Nucleus accumbens (tissue), 56 donors: ENCODE measurements at regions not wholly inside any gene's neighbourhood (a gene's known extent, or its start where the extent isn't known, plus 50 kb on each side); places are given as distances from the start of the nearest gene placed in this dataset.

Experiments
- DNase-seq, 56 donors: peaks; one replicate each; lab custom pipeline; 2025; lab: John Stamatoyannopoulos, UW

DNA sequence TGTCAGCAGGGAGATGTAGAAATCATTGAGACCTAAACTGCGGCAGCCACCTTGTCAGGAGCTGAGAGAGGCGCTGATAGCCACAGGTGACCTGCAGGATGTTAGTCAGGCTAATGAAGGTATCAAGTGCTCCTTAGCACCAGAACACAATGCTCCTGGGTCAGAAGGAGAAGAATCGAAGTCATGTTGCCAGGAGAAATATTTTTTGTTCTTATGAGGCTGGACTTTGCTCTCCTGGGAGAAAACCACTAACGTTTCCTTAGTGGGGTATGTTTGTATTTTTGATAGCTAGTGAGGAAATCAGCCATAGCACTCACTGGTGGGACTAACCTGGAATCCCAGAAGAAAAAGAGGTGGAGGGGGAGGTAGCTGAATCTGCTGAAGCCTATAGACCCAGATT lies 120.9 kb upstream of the LRFN2 start:
- DNase-seq: no peak

DNA sequence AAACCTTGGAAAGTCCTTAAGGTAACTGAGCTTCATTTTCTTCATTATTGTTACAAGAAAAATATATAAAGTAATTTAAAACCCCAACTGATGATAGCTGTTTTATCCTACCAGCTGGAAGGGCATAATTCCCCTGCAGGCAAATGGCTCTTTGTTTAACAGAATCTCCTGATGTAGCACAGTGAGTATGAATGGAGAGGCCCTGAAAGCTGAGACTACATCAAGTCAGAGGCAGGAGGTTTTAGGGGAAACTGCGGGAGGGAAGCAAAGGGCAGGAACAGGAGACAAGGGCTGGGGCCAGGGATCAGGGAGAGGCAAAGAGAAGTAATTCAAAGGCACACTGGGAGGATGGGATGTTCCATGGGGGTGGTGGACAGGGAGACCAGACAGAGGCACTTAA lies 119.0 kb upstream of the LRFN2 start:
- DNase-seq: no peak

- no peak for DNase-seq
Measured at GRCh38 chr6:40705354-40705753, 118.2 kb upstream of the LRFN2 start.

GRCh38 chr6:40701352-40702007 lies 114.3 kb upstream of the LRFN2 start:
- no peak for DNase-seq

GRCh38 chr6:40700006-40700580 lies 112.9 kb upstream of the LRFN2 start:
- DNase-seq: no peak

DNA sequence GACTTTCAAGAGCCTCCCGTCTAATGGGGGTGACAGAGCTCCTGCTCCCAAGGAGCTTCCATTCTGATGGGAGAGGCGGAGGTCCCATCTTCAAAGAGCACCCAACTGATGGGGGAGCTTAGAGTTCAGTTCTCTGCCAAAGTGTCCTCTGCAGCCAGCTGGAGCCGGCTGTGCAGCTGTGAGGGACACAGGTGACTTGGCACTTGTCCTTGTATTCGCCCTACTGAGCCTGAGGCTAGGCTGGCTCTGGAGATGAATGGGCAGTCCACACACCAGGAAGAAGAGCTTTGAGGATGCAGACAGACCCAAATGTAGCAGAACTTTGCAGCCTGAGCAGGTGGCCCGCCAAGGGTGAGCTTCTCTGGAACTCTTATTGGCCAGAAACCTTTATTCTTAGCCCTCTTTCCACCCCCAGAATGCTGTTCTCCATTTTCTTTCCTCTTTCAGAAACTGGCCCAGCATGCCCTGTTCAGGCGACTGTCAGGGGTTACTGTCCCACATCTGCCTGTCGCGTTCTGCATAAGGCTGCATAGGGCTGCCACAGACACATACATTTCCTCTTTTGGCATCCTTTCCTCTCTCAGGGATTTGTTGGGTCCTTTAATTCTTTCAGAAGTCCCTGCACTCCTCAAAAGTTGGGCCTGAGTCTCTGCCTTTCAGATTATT lies 108.7 kb upstream of the LRFN2 start:
- DNase-seq: no peak

GRCh38 chr6:40695114-40695513 lies 108.0 kb upstream of the LRFN2 start:
- no peak for DNase-seq

GRCh38 chr6:40693768-40694167 lies 106.6 kb upstream of the LRFN2 start:
- no peak for DNase-seq

GRCh38 chr6:40692337-40692736 lies 105.2 kb upstream of the LRFN2 start:
- DNase-seq: no peak

GRCh38 chr6:40689185-40689584 lies 102.0 kb upstream of the LRFN2 start:
- no peak for DNase-seq

GRCh38 chr6:40688214-40688761 lies 101.1 kb upstream of the LRFN2 start:
- DNase-seq: no peak

DNA sequence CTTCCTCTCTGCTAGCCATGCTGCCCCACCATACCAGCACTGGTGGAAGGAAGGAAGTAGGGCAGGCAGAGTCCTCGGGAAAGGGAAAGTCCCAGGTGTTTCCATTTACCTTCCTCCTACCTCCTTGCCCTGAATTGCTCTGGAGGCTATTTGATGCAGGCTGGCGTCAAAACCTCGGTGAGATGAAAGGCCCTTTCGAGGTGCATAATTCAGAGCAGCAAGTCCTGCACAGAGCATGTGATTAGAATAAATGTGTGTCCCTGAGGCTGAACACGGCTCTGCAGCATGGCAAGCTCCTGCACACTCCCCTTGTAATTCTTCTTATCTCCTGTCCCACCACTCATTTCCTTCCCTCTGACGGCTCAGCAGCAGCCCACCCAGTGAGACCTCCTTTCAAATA lies 98.7 kb upstream of the LRFN2 start:
- DNase-seq: no peak

- DNase-seq: no peak
Measured at GRCh38 chr6:40681622-40682021, 94.5 kb upstream of the LRFN2 start.

GRCh38 chr6:40678941-40679340 lies 91.8 kb upstream of the LRFN2 start:
- DNase-seq: peak in 1 of 56 donors; percentile 8

DNA sequence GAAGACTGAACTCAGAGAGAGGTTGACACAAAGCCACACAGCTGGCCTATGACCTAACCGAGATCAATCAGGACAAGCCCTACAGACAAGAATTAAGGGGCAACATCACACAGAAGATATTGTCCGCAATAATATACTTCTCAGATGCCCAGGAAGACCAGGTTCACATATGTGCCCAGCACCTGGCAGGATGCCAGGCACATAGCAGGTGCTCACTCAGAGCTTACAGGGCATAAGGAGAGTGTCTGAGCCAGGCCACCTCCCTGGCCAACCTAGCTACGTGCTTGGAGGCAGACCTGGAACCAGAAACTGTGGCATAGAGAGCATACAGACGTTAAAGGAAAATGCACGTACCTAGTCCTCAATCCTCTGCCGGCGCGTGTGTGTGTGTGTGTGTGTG lies 87.0 kb upstream of the LRFN2 start:
- no peak for DNase-seq

DNA sequence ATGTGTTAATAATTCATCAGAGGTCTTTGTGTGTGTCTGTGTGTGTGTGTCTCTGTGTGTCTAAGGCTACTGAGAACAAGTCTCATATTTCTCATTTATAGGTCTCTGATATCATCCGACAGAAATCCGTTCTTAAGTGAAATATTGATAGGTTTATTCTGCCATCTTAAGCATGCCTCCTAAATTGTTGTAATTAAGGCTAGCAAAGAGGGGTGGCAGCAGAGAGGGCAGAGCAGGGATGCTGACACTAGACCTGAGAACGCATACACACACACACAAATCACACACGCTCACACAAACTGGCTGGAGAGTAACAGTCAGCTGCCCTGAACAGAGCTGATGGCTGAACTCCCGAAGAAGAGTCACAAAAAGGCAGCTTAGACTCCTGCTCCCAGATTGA lies 84.9 kb upstream of the LRFN2 start:
- DNase-seq: no peak

DNA sequence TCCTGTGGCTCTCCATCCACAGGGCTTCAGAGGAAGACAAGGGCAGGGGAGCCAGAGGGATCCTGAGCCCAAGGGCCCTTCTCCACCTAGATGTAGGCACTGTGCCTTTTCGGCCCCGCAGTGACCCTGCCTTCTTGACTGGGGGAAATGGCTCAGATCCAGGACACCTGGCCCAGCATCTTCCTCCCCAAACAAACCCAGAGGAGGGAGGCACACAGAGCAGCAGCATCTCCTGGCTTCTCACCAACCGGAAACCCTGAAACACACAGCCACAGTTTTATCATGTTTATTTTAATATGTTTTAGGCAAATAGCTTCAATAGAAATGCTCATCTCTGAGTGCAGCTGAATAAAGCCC lies 84.5 kb upstream of the LRFN2 start:
- DNase-seq: no peak

DNA sequence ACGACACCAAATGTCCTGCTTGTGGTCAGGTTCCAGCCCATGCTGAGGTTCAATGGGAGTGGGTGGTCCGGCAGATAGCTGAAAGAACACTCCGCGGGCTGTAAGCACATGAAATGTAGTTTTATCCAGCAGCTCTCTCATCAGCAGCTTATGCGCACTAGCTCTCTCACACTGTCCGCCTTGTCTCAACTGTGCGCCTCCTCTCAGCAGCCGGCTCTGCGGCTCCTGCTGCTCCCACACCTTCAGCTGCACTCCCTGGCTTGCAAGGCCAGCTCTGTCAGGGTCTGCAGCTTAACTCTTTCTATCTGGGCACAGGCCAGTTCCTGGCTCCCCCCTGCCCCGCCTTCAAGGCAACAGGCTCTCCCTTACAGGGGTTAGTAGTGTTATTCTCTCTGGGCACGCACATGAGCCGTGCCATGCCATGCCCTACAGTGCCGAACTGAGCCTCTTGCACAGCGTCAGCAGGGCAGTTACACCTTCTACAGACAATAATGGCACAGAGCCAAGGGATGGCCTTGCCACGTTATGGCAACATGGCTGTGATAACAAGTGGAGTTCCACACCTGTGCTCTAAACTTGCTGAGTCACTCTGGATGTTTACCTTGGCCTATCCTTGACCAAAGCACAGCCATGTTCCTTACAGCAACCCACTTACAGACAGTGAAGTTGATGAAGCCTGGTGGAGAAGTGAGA lies 84.0 kb upstream of the LRFN2 start:
- no peak for DNase-seq

- DNase-seq: no peak
Measured at GRCh38 chr6:40669343-40669742, 82.2 kb upstream of the LRFN2 start.

- no peak for DNase-seq
Measured at GRCh38 chr6:40668203-40668602, 81.0 kb upstream of the LRFN2 start.

DNA sequence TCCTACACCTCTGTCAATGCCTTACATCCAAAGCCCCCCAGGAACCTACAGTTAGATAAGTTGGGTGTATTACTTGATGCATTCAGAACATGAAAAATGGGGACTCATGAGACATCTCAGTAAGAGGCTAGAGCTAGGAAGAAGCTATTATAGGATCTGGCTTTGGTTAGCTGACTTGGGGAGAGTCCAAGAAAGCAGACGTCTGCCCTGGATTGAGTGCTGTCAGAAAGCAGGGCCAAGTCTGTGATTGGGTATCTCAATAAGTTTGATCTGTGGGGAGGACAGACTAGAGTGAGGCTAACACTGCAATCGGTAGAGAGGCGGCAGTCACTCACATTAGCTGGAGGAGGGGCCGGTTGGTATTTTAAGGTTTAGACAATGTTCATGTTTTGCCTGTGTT lies 79.4 kb upstream of the LRFN2 start:
- no peak for DNase-seq
